Stimulated activated CD4-positive, alpha-beta T cell treated with anti-CD3 and anti-CD28 coated beads, Interleukin-1b, Interleukin-23, amount 100 ng/mL, for 48 hours (primary cell): ENCODE measurements at regions not wholly inside any gene's neighbourhood (a gene's known extent, or its start where the extent isn't known, plus 50 kb on each side); places are given as distances from the start of the nearest gene placed in this dataset.
"Not testable (repeated sequence)": the region's sequence is repeated elsewhere in the genome, so short reads cannot be mapped to it uniquely, and the experiment has no call there.

Experiments used
- DNase-seq: peaks from one replicate; pipeline ENCODE4 v3.0.0-alpha.2; 2020

GRCh38 chr15:87576486-87577176 is 679.9 kb downstream of the NTRK3 start:
- no peak for DNase-seq

GRCh38 chr15:87575896-87576473 is 680.6 kb downstream of the NTRK3 start:
- no peak for DNase-seq

GRCh38 chr15:87573534-87573933 is 683.0 kb downstream of the NTRK3 start:
- DNase-seq = no peak

- no peak for DNase-seq
Measured at GRCh38 chr15:87573039-87573438, 683.5 kb downstream of the NTRK3 start.

- no peak for DNase-seq
Measured at GRCh38 chr15:87572381-87572910, 684.1 kb downstream of the NTRK3 start.

GRCh38 chr15:87570206-87570605 is 686.3 kb downstream of the NTRK3 start:
- no peak for DNase-seq

GRCh38 chr15:87569581-87569980 is 687.0 kb downstream of the NTRK3 start:
- DNase-seq = no peak

GRCh38 chr15:87567406-87568030 is 689.0 kb downstream of the NTRK3 start:
- no peak for DNase-seq

- DNase-seq = no peak
Measured at GRCh38 chr15:87566236-87566635, 690.3 kb downstream of the NTRK3 start.

- no peak for DNase-seq
Measured at GRCh38 chr15:87564681-87565080, 691.9 kb downstream of the NTRK3 start.

GRCh38 chr15:87563869-87564268 is 692.7 kb downstream of the NTRK3 start:
- DNase-seq = no peak

- DNase-seq = no peak
Measured at GRCh38 chr15:87562203-87562602, 694.3 kb downstream of the NTRK3 start.

- DNase-seq = no peak
Measured at GRCh38 chr15:87561641-87562040, 694.9 kb downstream of the NTRK3 start.

GRCh38 chr15:87557881-87558280 is 698.7 kb downstream of the NTRK3 start:
- no peak for DNase-seq

- no peak for DNase-seq
Measured at GRCh38 chr15:87556886-87557285, 699.7 kb downstream of the NTRK3 start.

- DNase-seq = no peak
Measured at GRCh38 chr15:87549860-87550259, 706.7 kb downstream of the NTRK3 start.

- DNase-seq = no peak
Measured at GRCh38 chr15:87549296-87549695, 707.2 kb downstream of the NTRK3 start.

GRCh38 chr15:87548590-87548989 is 707.9 kb downstream of the NTRK3 start:
- not testable (repeated sequence) for DNase-seq

- DNase-seq = no peak
Measured at GRCh38 chr15:87547470-87548181, 708.9 kb downstream of the NTRK3 start.

GRCh38 chr15:87538327-87538834 is 718.2 kb downstream of the NTRK3 start:
- DNase-seq = no peak

GRCh38 chr15:87537295-87537694 is 719.2 kb downstream of the NTRK3 start:
- DNase-seq = no peak

GRCh38 chr15:87533637-87534036 is 722.9 kb downstream of the NTRK3 start:
- not testable (repeated sequence) for DNase-seq

GRCh38 chr15:87528873-87529272 is 727.7 kb downstream of the NTRK3 start:
- DNase-seq = no peak
